ENCODE measurements at regions not wholly inside any gene's neighbourhood (a gene's known extent, or its start where the extent isn't known, plus 50 kb on each side); places are given as distances from the start of the nearest gene placed in this dataset.
A peak's percentile ranks its signal among the peaks of the same experiment; 100 is the strongest.

- TF ChIP-seq CTCF (IDR thresholded peaks at IDR 0.05) (no peak), POLR2AphosphoS5 (IDR thresholded peaks at IDR 0.05) (peak in 2 of 3 donors; percentile 18 to 31), POLR2A (IDR thresholded peaks at IDR 0.05) (no peak)
Measured at GRCh38 chr10:42367532-42368230, 270.7 kb downstream of the ZNF33B start.
